ENCODE measurements at regions not wholly inside any gene's neighbourhood (a gene's known extent, or its start where the extent isn't known, plus 50 kb on each side); places are given as distances from the start of the nearest gene placed in this dataset.
"Not testable (repeated sequence)": the region's sequence is repeated elsewhere in the genome, so short reads cannot be mapped to it uniquely, and the experiment has no call there.

- no peak for DNase-seq
Observed at GRCh38 chr20:48489656-48490055, 338.1 kb downstream of the PREX1 start.

DNA sequence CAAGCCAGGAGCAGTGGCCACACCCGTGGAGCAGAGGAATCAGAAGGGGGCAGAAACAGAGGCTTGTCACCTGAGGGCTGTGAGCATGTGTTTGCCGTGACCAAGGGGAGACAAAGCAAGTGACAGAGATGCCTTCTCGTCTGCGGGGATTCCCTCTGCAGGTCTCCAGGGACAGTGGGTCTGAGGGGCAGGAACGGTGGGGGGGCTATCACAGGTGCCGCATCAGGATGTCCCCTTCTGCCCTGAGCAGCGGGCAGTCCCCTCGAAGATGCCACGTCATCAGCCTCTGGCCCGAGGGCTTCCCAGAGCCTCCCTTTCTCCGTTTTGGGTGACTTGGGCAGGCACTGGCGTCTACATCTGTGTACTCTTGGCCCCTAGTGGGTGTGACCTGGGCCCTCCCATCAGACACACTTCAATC, 338.7 kb downstream of the PREX1 start:
- DNase-seq = no peak

DNA sequence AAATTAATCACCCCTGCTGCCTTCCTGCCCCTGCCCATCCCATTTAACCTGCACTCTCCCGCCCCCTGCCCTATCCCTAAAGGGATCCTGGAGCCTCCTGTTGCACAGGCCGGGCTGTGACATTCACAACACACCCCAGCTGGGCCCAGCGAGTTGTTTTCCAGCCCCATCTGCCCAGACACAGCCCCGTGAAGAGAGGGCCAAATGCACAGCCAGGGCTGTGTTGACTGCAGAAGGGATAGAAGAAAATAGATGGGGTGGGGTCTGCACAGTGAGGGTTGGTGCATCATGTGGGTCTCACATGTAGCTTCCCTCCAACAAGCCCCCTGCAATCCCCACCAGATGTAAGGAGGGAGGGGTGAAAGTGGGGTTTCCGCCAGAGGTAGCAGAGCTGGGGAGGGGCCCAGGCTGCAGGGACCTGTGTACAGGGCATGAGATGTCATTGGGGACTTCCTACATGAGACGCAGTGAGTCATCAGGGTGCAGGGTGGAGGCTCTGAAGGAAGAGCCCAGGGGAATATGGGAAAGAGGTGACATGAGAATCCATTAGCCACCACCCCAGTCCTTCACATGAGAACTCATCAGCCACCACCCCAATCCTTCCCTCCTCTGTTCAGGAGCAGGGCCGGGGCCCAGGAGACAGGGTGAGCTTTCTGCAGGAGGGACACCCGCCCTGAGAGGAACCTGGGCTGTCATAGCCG, 339.3 kb downstream of the PREX1 start:
- DNase-seq = not testable (repeated sequence)

DNA sequence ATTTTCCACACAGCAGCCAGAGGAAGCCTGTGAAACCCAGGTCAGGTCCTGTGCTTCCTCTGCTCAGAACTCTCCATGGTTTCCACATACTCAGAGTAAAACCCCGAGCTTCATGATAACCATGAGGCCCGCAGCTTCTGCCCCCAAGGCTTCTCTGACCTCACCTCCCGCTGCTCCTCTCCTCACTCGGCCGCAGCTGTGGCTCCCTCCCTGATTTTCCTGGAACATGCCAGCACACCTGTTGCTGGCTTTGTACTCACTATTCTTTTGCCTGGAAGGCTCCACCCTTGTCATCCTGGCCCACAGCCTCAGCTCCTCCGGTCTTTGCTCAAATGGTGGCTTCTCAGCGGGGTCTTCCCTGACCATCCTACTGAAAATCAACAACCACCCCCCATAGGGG, 341.7 kb downstream of the PREX1 start:
- DNase-seq = no peak

DNA sequence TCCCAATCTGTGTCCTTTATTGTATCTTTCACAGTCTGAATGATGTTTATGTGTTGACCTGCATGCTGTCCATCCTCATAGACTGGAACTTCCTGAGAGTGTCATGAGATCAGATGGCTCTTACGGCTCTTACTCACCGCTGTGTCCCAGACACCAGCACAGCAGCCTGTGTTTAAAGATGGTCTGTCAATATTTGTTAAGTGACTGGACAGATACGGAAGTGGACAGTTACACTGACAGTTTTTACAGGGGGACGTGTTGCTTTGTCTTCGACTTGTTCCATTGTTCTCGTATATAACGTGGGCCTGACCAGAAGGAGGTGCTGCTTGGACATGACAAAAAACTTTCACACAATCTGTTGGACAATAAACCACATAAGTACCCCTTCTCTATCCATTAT, 342.6 kb downstream of the PREX1 start:
- not testable (repeated sequence) for DNase-seq

DNA sequence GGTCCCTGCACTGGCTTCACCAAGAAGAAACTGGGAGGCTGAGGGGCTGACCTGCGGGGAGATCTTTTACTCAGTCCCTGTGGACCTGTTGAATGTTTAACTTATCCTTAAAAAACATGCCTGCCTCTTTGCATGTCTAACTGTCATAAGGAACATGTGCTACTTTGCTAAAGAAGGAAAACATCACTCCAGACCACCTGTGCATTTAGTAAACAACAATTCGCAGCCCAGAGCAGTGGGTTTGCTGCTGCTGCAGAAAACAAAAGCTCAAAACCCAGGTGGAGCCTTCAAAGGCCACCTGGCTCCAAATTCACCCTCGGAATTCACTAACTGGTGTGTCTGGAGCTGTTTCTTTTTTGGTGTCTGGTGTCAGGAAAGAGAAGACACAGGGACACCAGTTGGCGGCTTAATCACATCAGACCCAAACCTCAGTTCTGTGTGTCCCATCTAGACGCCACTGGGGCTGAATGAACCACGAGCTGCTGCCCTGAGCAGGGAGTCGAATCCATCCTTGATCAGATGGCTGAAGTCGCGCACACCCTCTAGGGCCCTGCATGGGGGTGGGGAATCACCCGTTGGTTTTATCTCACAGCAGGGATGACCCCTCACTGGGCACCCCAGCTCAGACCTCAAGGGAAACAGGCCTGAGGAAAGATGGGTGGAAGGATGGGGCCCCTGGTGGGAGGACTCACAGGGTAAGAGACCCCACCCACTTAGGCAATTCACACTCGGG, 344.3 kb downstream of the PREX1 start:
- no peak for DNase-seq

- no peak for DNase-seq
Observed at GRCh38 chr20:48482790-48483189, 345.0 kb downstream of the PREX1 start.

DNA sequence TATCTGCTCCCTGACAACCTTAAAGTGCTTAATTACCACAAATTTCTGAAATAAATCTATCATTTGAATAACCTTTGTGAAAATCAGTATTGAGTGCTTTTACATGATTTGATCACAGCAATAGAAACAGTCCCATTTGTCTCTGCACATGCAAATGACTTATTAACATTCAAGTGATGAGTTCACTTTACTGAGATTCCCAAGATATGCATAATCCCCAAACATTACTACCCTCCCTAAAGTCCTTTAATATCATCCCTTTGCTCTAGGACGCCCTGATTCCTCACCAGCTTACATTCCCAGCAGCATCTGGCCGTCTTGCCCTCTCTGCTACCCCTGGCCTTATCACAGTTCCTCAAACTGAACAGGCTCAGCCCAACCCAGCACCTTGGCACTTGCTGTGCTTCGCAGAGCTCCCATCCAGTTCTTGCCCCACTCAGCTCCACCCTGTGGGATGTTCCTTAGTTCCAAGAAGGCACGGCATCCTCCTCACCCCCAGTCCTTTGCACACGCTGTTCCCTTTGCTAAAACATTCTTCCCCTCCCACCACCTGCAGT, 347.5 kb downstream of the PREX1 start:
- DNase-seq = no peak

GRCh38 chr20:48478806-48479585, 348.8 kb downstream of the PREX1 start:
- no peak for DNase-seq

- no peak for DNase-seq
Observed at GRCh38 chr20:48478370-48478769, 349.4 kb downstream of the PREX1 start.

GRCh38 chr20:48476854-48477253, 350.9 kb downstream of the PREX1 start:
- DNase-seq = no peak

GRCh38 chr20:48474022-48474421, 353.8 kb downstream of the PREX1 start:
- DNase-seq = no peak

DNA sequence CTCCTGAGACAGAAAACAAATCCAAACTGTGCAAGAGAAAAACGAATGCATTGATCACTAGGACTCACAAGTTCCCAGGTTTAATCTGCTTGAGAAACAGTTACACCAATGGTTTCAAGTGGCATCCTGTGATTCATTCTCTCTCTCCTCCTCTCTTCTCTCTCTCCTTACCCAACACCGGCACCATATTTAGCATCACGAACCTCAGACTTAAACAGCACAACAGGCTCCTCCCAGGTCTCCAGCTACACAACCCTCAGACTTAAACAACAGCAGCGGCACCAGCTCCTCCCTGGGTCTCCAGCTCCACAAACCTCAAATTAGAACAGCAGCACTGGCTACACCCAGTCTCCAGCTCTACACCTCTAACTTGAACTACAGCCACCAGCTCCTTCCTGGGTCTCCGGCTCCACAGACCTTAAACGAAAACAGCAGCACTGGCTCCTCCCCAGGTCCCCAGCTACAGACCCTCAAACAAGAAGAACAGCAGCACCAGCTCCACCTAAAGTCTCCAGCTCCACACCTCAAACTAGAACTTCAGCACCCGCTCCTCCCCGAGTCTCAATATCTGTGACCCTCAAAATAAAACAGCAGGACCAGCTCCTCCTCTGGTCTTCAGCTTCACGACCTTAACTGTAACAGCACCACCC, 355.9 kb downstream of the PREX1 start:
- DNase-seq = no peak

GRCh38 chr20:48471176-48471575, 356.6 kb downstream of the PREX1 start:
- DNase-seq = no peak

- no peak for DNase-seq
Observed at GRCh38 chr20:48470141-48470540, 357.7 kb downstream of the PREX1 start.

DNA sequence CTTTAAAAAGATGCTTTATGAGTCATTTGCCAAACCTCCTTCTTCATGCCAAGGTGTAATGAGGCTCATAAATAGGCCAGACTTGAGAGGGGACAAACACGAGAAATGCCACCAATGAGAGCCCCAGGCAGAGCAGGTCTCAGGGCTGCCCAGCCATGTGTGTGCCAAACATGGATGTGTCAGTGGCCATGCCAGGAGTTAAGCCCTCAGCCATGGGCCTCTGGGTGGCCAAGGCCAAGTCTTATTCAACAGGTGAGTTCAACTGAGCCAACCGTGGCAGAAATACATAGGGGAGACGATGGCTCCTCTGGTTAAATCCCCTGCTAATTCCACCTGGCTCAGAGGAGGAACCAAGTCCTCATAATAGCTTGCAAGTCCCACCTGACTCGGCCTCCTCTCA, 358.8 kb downstream of the PREX1 start:
- no peak for DNase-seq

GRCh38 chr20:48468571-48468970, 359.2 kb downstream of the PREX1 start:
- DNase-seq = no peak

GRCh38 chr20:48467622-48468021, 360.2 kb downstream of the PREX1 start:
- peak; percentile 34 for DNase-seq

GRCh38 chr20:48465271-48465670, 362.5 kb downstream of the PREX1 start:
- DNase-seq = no peak

DNA sequence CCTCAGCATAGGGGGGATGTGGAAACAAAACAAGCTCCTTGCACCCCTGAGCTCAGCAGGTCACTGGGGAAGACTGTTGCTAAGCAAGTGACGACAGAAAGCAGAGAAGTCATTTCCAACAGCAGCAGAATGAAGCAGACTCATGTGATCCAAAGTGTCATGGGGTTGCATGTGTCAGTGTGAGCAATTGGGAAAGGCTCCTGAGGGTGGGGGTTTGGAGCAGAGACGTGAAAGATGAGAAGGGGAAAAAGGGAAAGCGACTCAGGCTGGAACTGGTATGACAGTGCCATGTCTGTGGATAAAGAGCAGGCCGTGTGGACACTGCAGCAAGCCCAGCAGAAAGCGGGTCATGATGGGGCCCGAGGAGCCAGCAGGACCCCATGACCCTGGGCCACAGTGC, 363.9 kb downstream of the PREX1 start:
- DNase-seq = no peak

DNA sequence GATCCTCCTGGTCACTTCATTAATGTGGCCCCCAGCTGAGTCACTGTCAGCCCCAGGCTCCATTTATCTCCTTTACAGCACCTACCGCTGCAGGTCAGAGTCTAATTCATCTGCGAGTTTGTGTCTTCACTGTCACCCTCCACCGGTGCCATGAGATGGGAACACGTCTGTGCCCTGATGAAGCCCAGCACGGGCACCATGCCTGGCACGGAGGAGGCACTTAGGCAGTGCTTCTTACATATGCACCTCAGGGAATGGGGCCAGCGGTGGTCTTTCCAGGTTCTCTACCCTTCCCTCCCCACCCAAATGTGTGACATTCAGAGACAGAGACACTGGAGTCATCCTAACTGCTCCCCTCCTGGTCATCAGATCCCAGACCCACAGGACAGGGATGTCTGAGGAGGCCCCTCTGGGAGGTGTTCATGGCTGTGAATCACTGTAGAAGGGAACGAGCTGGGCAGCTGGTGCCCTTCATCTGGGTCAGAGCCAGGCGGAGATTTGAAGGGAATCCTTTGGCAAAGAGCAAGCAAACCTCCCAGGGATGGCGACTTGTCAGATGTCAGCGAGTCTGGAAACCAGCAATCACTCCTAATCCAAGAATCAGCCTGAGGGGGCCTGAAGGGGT, 364.6 kb downstream of the PREX1 start:
- no peak for DNase-seq

DNA sequence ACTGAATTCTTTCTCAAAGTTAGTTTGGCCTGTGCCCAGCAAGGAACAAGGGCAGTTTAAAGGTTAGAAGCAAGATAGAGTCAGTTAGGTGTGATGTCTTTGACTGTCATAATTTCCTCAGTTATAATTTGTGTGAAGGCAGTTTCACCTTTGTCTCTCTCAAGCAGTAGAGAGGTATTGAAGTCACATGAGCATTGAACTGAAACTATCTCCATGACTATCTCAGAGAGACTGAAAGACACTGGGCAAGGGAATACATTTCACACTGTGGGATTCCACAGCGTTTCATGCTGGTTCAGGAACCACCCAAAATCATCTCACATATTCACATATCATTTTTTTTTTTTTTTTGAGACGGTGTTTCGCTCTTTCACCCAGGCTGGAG, 366.1 kb downstream of the PREX1 start:
- no peak for DNase-seq
